ENCODE measurements at regions not wholly inside any gene's neighbourhood (a gene's known extent, or its start where the extent isn't known, plus 50 kb on each side); places are given as distances from the start of the nearest gene placed in this dataset.

DNA sequence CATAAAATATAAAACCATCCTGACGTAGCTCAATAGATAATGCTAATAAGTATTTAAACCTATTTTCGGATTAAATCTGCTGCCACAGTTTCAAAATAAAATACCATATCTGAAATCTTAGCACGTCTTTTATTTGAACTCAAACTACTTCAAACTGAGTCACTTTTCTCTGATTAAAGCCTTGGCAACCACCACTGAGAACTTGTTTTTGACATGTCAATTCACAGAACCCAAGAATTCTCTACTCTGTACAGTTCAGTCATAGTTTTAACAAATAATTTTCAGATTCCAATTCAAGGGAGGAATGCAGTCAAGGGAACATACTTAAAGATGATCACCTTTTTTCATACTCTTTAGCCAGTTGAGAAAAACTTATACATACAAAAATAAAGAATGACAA lies 643.2 kb downstream of the KCNT2 start:
- TF ChIP-seq, protein P1, sequence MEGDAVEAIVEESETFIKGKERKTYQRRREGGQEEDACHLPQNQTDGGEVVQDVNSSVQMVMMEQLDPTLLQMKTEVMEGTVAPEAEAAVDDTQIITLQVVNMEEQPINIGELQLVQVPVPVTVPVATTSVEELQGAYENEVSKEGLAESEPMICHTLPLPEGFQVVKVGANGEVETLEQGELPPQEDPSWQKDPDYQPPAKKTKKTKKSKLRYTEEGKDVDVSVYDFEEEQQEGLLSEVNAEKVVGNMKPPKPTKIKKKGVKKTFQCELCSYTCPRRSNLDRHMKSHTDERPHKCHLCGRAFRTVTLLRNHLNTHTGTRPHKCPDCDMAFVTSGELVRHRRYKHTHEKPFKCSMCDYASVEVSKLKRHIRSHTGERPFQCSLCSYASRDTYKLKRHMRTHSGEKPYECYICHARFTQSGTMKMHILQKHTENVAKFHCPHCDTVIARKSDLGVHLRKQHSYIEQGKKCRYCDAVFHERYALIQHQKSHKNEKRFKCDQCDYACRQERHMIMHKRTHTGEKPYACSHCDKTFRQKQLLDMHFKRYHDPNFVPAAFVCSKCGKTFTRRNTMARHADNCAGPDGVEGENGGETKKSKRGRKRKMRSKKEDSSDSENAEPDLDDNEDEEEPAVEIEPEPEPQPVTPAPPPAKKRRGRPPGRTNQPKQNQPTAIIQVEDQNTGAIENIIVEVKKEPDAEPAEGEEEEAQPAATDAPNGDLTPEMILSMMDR (conservative IDR thresholded peaks at IDR 0.05; ENCODE audit: control insufficient read depth, insufficient read depth, low read depth, low read length) = no peak
- H3K4me3 ChIP-seq (ENCODE audit: control insufficient read depth, low read depth, low read length) = no peak overlapping the region
- no peak for DNase-seq (ENCODE audit: low read depth)

DNA sequence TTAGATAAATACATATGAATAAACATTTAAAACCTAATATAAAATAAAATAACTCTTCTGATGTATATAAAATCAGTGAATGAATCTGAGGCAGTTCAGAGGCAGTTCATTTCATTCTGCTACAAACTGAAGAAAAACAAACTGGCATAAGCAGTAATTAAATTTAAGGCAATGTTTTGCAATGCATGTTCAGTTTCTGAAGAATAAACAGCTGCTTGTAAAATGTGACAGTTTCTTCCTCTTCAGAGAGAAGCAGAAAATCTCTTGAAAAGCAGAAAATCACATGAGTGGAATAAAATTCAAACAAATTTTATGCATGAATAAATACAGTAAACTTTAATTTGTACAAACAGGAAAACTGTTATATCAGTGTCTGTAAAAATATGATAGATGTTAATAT lies 643.7 kb downstream of the KCNT2 start:
- H3K4me3 ChIP-seq (ENCODE audit: control insufficient read depth, low read depth, low read length) = no peak overlapping the region
- TF ChIP-seq, protein P1 (conservative IDR thresholded peaks at IDR 0.05; ENCODE audit: control insufficient read depth, insufficient read depth, low read depth, low read length) = no peak
- no peak for DNase-seq (ENCODE audit: low read depth)

DNA sequence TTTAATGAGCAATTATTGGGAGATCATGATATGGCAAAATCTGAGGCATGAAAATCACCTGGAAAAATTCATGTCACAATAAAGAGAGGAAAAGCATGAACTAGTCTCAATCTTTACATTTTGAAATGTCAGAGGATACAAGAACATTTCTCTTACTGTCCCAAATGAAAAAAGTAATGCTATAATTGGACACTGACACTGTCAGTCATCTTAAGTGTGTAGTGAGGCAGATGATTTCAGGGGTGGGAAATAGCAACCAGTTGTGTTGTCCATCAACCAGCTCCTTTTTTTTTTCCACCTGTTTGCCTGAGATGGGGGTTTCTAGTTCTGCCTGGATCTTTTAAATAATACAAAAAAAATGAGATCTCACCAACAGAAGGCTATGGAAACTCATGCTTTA lies 646.2 kb downstream of the KCNT2 start:
- TF ChIP-seq, protein P1 (conservative IDR thresholded peaks at IDR 0.05; ENCODE audit: control insufficient read depth, insufficient read depth, low read depth, low read length) = no peak
- no peak overlapping the region for H3K4me3 ChIP-seq (ENCODE audit: control insufficient read depth, low read depth, low read length)
- no peak for DNase-seq (ENCODE audit: low read depth)

DNA sequence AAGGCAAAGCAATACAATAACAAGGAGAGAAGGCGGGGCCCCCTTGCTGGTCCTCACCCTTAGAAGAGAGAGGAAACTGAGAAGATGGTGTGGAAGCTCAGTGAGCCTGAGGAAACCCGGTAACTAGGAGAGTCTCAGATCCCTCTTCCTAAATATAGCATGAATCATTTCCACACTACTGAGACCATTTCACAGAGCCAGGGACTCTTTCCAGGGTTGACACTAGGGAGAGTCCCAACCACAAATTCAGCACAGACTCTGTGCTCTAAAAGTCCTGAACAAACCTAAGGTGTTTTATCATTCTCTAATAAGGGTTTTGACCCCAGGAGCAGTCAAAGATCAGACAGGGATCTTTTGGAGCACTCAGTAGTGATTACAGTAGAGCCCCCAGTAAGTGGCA lies 647.7 kb downstream of the KCNT2 start:
- H3K4me3 ChIP-seq (ENCODE audit: control insufficient read depth, low read depth, low read length) = no peak overlapping the region
- no peak for DNase-seq (ENCODE audit: low read depth)
- TF ChIP-seq, protein P1 (conservative IDR thresholded peaks at IDR 0.05; ENCODE audit: control insufficient read depth, insufficient read depth, low read depth, low read length) = no peak

DNA sequence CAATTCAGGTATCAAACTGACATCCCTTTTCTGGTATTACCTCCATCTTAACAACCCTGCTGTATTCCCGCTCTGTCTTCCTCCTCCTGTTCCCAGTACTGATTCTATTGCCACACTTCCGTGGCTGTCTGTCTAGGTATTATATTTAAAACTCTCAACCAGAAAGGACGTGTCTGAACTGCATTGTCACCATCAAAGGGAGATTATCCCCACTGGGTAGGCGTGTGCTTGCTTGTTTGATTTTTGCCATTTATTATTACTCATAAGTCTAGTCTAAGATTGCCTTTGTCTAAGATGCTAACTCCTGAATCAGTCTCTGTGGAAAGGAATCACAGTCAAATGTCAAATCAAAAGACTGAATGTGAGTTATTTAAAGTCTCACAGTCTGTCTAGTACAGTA lies 650.1 kb downstream of the KCNT2 start:
- TF ChIP-seq, protein P1 (conservative IDR thresholded peaks at IDR 0.05; ENCODE audit: control insufficient read depth, insufficient read depth, low read depth, low read length) = no peak
- H3K4me3 ChIP-seq (ENCODE audit: control insufficient read depth, low read depth, low read length) = no peak overlapping the region
- DNase-seq (ENCODE audit: low read depth) = no peak

DNA sequence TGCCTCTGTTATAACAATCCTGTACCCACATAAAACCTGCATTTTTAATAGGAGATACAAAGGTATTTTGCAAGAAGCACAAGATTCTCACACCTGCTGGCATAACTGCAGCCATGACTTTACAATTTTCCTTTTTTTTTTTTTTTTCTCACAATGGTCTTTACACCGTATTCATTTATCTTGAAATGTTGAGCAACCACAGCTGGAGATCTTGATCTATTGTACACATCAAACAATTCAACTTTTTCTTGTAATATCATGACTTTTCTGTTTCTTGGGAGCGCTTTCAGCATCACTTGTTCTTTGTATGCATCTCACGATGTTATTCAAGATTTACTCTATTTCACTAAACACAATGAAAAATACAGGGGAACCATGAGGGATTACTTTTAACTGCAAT lies 651.4 kb downstream of the KCNT2 start:
- DNase-seq (ENCODE audit: low read depth) = no peak
- no peak overlapping the region for H3K4me3 ChIP-seq (ENCODE audit: control insufficient read depth, low read depth, low read length)
- TF ChIP-seq, protein P1 (conservative IDR thresholded peaks at IDR 0.05; ENCODE audit: control insufficient read depth, insufficient read depth, low read depth, low read length) = no peak

DNA sequence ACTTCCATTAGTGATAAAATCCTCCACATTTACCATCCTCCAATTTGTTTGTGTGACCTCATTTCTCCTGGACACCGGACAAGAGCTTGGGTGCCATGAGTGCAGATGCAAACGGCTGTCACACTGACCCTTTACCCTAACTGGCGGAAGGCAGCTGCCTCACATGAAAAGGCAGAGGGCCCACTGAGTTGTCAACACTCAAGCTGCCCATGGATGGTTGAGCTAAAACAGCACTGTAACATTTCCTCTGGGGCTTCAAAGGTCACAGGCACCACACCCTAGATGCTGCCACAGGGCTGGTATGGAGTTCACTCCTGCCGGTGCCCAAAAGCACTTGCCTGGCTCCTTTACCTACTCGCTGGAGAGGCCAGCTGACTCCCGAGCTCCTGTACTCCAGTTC lies 653.4 kb downstream of the KCNT2 start:
- DNase-seq (ENCODE audit: low read depth) = no peak
- no peak overlapping the region for H3K4me3 ChIP-seq (ENCODE audit: control insufficient read depth, low read depth, low read length)
- TF ChIP-seq, protein P1 (conservative IDR thresholded peaks at IDR 0.05; ENCODE audit: control insufficient read depth, insufficient read depth, low read depth, low read length) = no peak
